Activated CD8-positive, alpha-beta memory T cell treated with anti-CD3 and anti-CD28 coated beads, Interleukin-2, amount 50 U/mL, for 24 hours (primary cell): ENCODE measurements at regions not wholly inside any gene's neighbourhood (a gene's known extent, or its start where the extent isn't known, plus 50 kb on each side); places are given as distances from the start of the nearest gene placed in this dataset.
"Not testable (repeated sequence)": the region's sequence is repeated elsewhere in the genome, so short reads cannot be mapped to it uniquely, and the experiment has no call there.

Experiments
- DNase-seq: peaks from one replicate; pipeline ENCODE4 v3.0.0-alpha.2; 2020; ENCODE audit errors: extremely low read depth

- not testable (repeated sequence) for DNase-seq
Observed at GRCh38 chr9:62798884-62799850, 1609.3 kb downstream of the SPATA31A7 start.

GRCh38 chr9:62799851-62800371, 1610.1 kb downstream of the SPATA31A7 start:
- not testable (repeated sequence) for DNase-seq

- not testable (repeated sequence) for DNase-seq
Observed at GRCh38 chr9:62800451-62801371, 1610.9 kb downstream of the SPATA31A7 start.

GRCh38 chr9:62801372-62801811, 1611.6 kb downstream of the SPATA31A7 start:
- DNase-seq, result not testable (repeated sequence)

- DNase-seq, result not testable (repeated sequence)
Observed at GRCh38 chr9:62801961-62802718, 1612.3 kb downstream of the SPATA31A7 start.

- not testable (repeated sequence) for DNase-seq
Observed at GRCh38 chr9:62802719-62803079, 1612.9 kb downstream of the SPATA31A7 start.

GRCh38 chr9:62803099-62803498, 1613.3 kb downstream of the SPATA31A7 start:
- not testable (repeated sequence) for DNase-seq

GRCh38 chr9:62804314-62804713, 1614.5 kb downstream of the SPATA31A7 start:
- not testable (repeated sequence) for DNase-seq

GRCh38 chr9:62807424-62807823, 1617.6 kb downstream of the SPATA31A7 start:
- not testable (repeated sequence) for DNase-seq

- DNase-seq, result not testable (repeated sequence)
Observed at GRCh38 chr9:62808081-62808480, 1618.2 kb downstream of the SPATA31A7 start.

- not testable (repeated sequence) for DNase-seq
Observed at GRCh38 chr9:62810318-62810717, 1620.5 kb downstream of the SPATA31A7 start.

GRCh38 chr9:62810811-62811315, 1621.0 kb downstream of the SPATA31A7 start:
- DNase-seq, result not testable (repeated sequence)

GRCh38 chr9:62815436-62815835, 1625.6 kb downstream of the SPATA31A7 start:
- DNase-seq, result not testable (repeated sequence)

GRCh38 chr9:62816331-62816730, 1626.5 kb downstream of the SPATA31A7 start:
- not testable (repeated sequence) for DNase-seq

- DNase-seq, result not testable (repeated sequence)
Observed at GRCh38 chr9:62817214-62817613, 1627.4 kb downstream of the SPATA31A7 start.

GRCh38 chr9:62822185-62822584, 1632.3 kb downstream of the SPATA31A7 start:
- DNase-seq, result not testable (repeated sequence)

GRCh38 chr9:62827957-62828907, 1638.4 kb downstream of the SPATA31A7 start:
- not testable (repeated sequence) for DNase-seq

GRCh38 chr9:62830829-62831459, 1641.1 kb downstream of the SPATA31A7 start:
- not testable (repeated sequence) for DNase-seq
